ENCODE measurements at regions not wholly inside any gene's neighbourhood (a gene's known extent, or its start where the extent isn't known, plus 50 kb on each side); places are given as distances from the start of the nearest gene placed in this dataset.
A peak's percentile ranks its signal among the peaks of the same experiment; 100 is the strongest.

GRCh38 chr12:66065641-66066136 lies 64.9 kb downstream of the LLPH start:
- Histone ChIP-seq H3K27ac (ENCODE audit: extremely low read depth, low read depth, low read length) (peak overlapping the region; percentile 77), H3K4me3 (ENCODE audit: low read depth, low read length) (no peak overlapping the region), H3K4me1 (ENCODE audit: control insufficient read depth, insufficient read depth, low read length) (peaks cover 53% of the 10 kb centered on the region), H3K9me3 (ENCODE audit: control insufficient read depth, insufficient read depth, low read depth, low read length) (no peaks in the 10 kb centered on the region), H3K36me3 (ENCODE audit: control insufficient read depth in 2 of 2, insufficient read depth in 1 of 2, low read length in 2 of 2) (no peaks in the 10 kb centered on the region)
- POLR2A ChIA-PET = interaction anchor here (0.8 kb wide), 1 partner anchor 16 kb away, joined by 3 read pairs; no protein-coding TSS in a partner anchor
- TF ChIP-seq ZBTB20 (tag by site-specific recombination; IDR thresholded peaks at IDR 0.05) (peak; percentile 60), PRDM2 (tag by site-specific recombination; IDR thresholded peaks at IDR 0.05; ENCODE audit: borderline replicate concordance) (no peak)
- CTCF ChIA-PET = interaction anchor here (0.5 to 2.5 kb wide), 9 partner anchors 13 to 753 kb away, joined by 3 to 16 read pairs (median 4); no protein-coding TSS in a partner anchor

- no peak for TF ChIP-seq ZNF529 (tag by site-specific recombination; IDR thresholded peaks at IDR 0.05; ENCODE audit: insufficient replicate concordance)
- TF ChIP-seq EGR2 (tag by site-specific recombination; IDR thresholded peaks at IDR 0.05; ENCODE audit: low read depth) = no peak
- no peak for TF ChIP-seq ZNF600 (tag by site-specific recombination; IDR thresholded peaks at IDR 0.05)
- no peak for TF ChIP-seq ZNF623 (tag by site-specific recombination; IDR thresholded peaks at IDR 0.05)
- no peak for TF ChIP-seq ZNF211 (tag by site-specific recombination; IDR thresholded peaks at IDR 0.05; ENCODE audit: low read depth)
- TF ChIP-seq TCF7L2 (IDR thresholded peaks at IDR 0.05; ENCODE audit: borderline replicate concordance, low read depth, low read length) = no peak
- no peak for TF ChIP-seq ZNF184 (tag by site-specific recombination; IDR thresholded peaks at IDR 0.05)
- no peak for TF ChIP-seq YY2 (tag by site-specific recombination; IDR thresholded peaks at IDR 0.05)
- no peak for TF ChIP-seq ZNF138 (tag by site-specific recombination; IDR thresholded peaks at IDR 0.05; ENCODE audit: borderline replicate concordance)
- TF ChIP-seq, protein P1, sequence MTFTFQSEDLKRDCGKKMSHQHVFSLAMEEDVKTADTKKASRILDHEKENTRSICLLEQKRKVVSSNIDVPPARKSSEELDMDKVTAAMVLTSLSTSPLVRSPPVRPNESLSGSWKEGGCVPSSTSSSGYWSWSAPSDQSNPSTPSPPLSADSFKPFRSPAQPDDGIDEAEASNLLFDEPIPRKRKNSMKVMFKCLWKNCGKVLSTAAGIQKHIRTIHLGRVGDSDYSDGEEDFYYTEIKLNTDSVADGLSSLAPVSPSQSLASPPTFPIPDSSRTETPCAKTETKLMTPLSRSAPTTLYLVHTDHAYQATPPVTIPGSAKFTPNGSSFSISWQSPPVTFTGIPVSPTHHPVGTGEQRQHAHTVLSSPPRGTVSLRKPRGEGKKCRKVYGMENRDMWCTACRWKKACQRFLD (tag by site-specific recombination; IDR thresholded peaks at IDR 0.05) = no peak
- no peak for TF ChIP-seq ZNF549 (tag by site-specific recombination; IDR thresholded peaks at IDR 0.05)
- TF ChIP-seq SCRT1 (tag by site-specific recombination; IDR thresholded peaks at IDR 0.05; ENCODE audit: borderline replicate concordance) = no peak
- TF ChIP-seq ZBTB44 (tag by site-specific recombination; IDR thresholded peaks at IDR 0.05) = no peak
- TF ChIP-seq ZNF518A (tag by site-specific recombination; conservative IDR thresholded peaks at IDR 0.05; ENCODE audit: low read depth) = no peak
- TF ChIP-seq ZNF155 (tag by site-specific recombination; IDR thresholded peaks at IDR 0.05) = no peak
- Histone ChIP-seq H3K36me3 (ENCODE audit: control insufficient read depth in 2 of 2, insufficient read depth in 1 of 2, low read length in 2 of 2) (no peaks in the 10 kb centered on the region), H3K27ac (ENCODE audit: extremely low read depth, low read depth, low read length) (no peak overlapping the region), H3K4me1 (ENCODE audit: control insufficient read depth, insufficient read depth, low read length) (peaks cover 56% of the 10 kb centered on the region), H3K9me3 (ENCODE audit: control insufficient read depth, insufficient read depth, low read depth, low read length) (no peaks in the 10 kb centered on the region), H3K4me3 (ENCODE audit: low read depth, low read length) (no peak overlapping the region)
- ChIA-PET CTCF (interaction anchor here (0.5 to 2.5 kb wide), 5 partner anchors 15 to 753 kb away, joined by 3 to 16 read pairs (median 3); no protein-coding TSS in a partner anchor), POLR2A (no interaction called here)
These were observed 65.4 kb downstream of the LLPH start for GRCh38 chr12:66065150-66065549.
